Activated naive CD8-positive, alpha-beta T cell treated with anti-CD3 and anti-CD28 coated beads, Interleukin-2, amount 10 ng/mL, durations not matched to agents 7 days and 5 days (primary cell): ENCODE measurements at regions not wholly inside any gene's neighbourhood (a gene's known extent, or its start where the extent isn't known, plus 50 kb on each side); places are given as distances from the start of the nearest gene placed in this dataset.

ENCODE experiments used
- ATAC-seq: fragments of 150-1000 bp; cut with Tn5 transposase; one replicate; pipeline ENCODE4 v1.10.0; 2021; ENCODE audit warnings: low read depth, moderate library complexity
- POLR2A ChIA-PET: fragments of 350-600 bp; sonication (Branson Sonifier 250); formaldehyde crosslinking; loops from one replicate; lab custom pipeline; 2021; ENCODE audit warnings: antibody characterized with exemption; lab: Charles Lee
- DNase-seq: peaks from one replicate; pipeline ENCODE4 v3.0.0; 2021
- H3K27ac Mint-ChIP-seq: one replicate; pipeline ENCODE4 v1.8.0; 2022; ENCODE audit warnings: mild to moderate bottlenecking, mixed read lengths
- H3K27me3 Mint-ChIP-seq: one replicate; pipeline ENCODE4 v1.8.0; 2022; ENCODE audit warnings: mild to moderate bottlenecking, moderate library complexity, mixed read lengths
- H3K36me3 Mint-ChIP-seq: one replicate; pipeline ENCODE4 v1.8.0; 2021; ENCODE audit warnings: mild to moderate bottlenecking, mixed read lengths
- H3K4me1 Mint-ChIP-seq: one replicate; pipeline ENCODE4 v1.8.0; 2021; ENCODE audit warnings: mixed read lengths
- H3K4me3 Mint-ChIP-seq: one replicate; pipeline ENCODE4 v1.8.0; 2022; ENCODE audit warnings: mild to moderate bottlenecking, moderate library complexity, mixed read lengths
- H3K9me3 Mint-ChIP-seq: one replicate; pipeline ENCODE4 v1.8.0; 2021; ENCODE audit warnings: mixed read lengths

DNA sequence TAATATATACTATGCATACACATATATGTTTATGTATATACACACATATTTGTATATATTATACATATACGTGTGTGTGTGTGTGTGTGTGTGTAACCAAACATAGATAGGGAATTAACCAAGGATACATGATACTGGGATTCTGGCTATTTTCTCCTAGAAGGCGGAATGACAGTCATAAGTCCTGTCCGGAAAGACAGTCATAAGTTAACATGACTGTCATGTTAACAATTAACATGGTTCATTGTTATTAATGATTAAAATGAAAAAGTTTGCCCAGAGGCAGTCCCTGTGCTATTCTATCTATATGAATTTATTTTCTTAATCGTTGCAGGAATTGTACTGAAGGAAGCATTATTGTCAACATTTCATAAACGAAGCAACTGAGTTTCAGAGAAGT, 450.7 kb upstream of the NXPH2 start:
- Mint-ChIP-seq H3K36me3 (no peaks in the 10 kb centered on the region), H3K27me3 (no peaks in the 10 kb centered on the region), H3K4me1 (no peaks in the 10 kb centered on the region), H3K4me3 (no peak overlapping the region), H3K27ac (no peak overlapping the region), H3K9me3 (no peaks in the 10 kb centered on the region)
- no peak for ATAC-seq
- POLR2A ChIA-PET: no interaction called here
- DNase-seq: no peak

DNA sequence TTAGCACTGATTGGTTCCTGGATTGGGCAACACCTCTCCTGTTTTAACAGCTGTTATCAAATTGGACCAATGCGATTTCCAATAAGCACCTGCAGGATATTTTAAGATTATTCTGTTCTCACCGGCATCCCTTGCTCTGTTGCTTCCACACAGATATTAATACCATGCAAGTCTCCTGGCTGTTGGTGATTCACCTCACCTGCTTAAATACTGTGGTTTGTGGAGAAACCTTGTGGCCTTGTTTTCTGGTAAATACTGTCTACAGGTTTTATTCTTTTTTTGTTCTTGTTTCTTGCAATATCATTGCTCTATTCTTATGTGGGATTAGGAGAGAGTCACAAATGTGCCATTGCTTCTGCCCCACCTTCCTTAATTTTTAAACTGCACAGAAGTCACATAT, 448.1 kb upstream of the NXPH2 start:
- POLR2A ChIA-PET: no interaction called here
- ATAC-seq (no peak), DNase-seq (no peak)
- Mint-ChIP-seq H3K27ac (no peak overlapping the region), H3K36me3 (no peaks in the 10 kb centered on the region), H3K4me1 (no peaks in the 10 kb centered on the region), H3K27me3 (no peaks in the 10 kb centered on the region), H3K9me3 (no peaks in the 10 kb centered on the region), H3K4me3 (no peak overlapping the region)

DNA sequence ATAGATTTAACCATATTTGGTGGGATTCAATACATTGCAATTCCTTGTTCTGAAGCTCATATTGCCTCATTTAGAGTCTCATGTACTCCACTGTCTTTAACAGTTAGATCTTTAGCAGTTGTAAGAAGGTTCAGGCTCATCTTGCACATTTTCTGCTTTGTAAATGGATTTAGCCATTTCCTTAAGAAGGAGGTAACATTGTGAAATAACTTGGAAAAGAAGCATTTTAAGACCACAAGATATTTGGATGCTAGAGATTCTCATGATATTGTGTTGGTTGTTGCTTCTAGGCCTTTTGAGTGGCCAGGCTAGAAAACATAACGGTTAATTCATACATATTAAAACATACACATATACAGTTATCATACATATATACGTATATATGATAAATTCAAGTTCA, 445.8 kb upstream of the NXPH2 start:
- ATAC-seq: no peak
- Mint-ChIP-seq H3K9me3 (no peaks in the 10 kb centered on the region), H3K36me3 (no peaks in the 10 kb centered on the region), H3K27me3 (no peaks in the 10 kb centered on the region), H3K4me1 (no peaks in the 10 kb centered on the region), H3K27ac (no peak overlapping the region), H3K4me3 (no peak overlapping the region)
- POLR2A ChIA-PET: no interaction called here
- DNase-seq: no peak

DNA sequence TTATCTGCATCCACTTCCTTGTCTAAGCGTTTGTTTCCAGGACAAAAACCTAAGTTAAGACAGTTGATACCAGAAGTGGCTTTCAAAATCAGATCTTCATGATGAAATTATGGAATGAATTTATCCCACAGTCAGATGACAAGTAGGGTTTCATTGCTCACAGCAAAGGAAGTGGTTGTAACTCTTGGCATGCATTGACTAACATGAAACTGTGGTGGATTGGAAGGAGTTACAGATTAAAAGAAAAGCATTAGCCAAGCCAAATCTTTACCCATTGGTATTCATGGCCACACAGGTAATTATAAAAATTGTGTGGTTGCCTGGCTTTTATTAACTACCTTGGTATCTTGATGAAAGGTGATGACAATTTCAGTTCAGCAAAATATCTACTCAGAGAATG, 438.0 kb upstream of the NXPH2 start:
- Mint-ChIP-seq H3K9me3 (peaks cover 10% of the 10 kb centered on the region), H3K4me3 (no peak overlapping the region), H3K27me3 (no peaks in the 10 kb centered on the region), H3K4me1 (no peaks in the 10 kb centered on the region), H3K36me3 (no peaks in the 10 kb centered on the region), H3K27ac (no peak overlapping the region)
- DNase-seq (no peak), ATAC-seq (no peak)
- POLR2A ChIA-PET: no interaction called here

DNA sequence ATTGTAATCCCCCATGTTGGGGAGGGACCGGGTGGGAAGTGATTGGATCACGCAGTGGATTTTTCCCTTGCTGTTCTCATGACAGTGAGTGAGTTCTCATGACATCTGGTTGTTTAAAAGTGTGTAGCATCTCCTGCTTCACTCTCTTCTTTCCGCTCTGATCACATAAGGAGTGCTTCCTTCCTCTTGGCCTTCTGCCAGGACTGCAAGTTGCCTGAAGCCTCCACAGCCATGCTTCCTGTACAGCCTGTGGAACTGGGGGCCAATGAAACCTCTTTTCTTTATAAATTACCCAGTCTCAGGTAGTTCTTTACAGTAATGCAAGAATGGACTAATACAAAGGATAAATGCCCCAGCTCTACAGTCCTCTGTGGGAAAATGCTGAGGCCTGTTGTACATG, 437.5 kb upstream of the NXPH2 start:
- no peaks in the 10 kb centered on the region for H3K36me3 Mint-ChIP-seq
- H3K4me1 Mint-ChIP-seq: no peaks in the 10 kb centered on the region
- no peaks in the 10 kb centered on the region for H3K27me3 Mint-ChIP-seq
- no peak for DNase-seq
- H3K27ac Mint-ChIP-seq: no peak overlapping the region
- POLR2A ChIA-PET: no interaction called here
- no peak for ATAC-seq
- peaks cover 10% of the 10 kb centered on the region for H3K9me3 Mint-ChIP-seq
- H3K4me3 Mint-ChIP-seq: no peak overlapping the region

DNA sequence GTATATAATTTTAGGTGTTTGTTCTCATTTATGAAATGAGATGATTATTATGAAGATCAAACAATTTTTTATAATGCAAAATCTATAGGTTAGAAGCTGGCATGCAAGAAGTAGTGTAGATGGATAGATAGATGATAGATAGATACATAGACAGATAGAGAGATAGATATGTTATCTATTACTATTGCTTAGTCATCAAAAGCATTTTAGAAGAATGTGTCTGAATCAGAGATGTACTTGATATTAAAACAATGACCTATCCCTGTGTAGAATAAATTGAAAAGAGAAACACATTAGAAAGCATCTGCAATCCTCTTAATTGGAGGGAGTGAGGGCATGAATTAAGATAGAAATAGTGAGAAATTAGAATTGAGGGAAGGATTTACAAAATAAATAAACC, 436.2 kb upstream of the NXPH2 start:
- DNase-seq (no peak), ATAC-seq (no peak)
- H3K27ac Mint-ChIP-seq: no peak overlapping the region
- H3K4me3 Mint-ChIP-seq: no peak overlapping the region
- no peaks in the 10 kb centered on the region for H3K27me3 Mint-ChIP-seq
- peaks cover 13% of the 10 kb centered on the region for H3K9me3 Mint-ChIP-seq
- no peaks in the 10 kb centered on the region for H3K4me1 Mint-ChIP-seq
- no peaks in the 10 kb centered on the region for H3K36me3 Mint-ChIP-seq
- POLR2A ChIA-PET: no interaction called here

DNA sequence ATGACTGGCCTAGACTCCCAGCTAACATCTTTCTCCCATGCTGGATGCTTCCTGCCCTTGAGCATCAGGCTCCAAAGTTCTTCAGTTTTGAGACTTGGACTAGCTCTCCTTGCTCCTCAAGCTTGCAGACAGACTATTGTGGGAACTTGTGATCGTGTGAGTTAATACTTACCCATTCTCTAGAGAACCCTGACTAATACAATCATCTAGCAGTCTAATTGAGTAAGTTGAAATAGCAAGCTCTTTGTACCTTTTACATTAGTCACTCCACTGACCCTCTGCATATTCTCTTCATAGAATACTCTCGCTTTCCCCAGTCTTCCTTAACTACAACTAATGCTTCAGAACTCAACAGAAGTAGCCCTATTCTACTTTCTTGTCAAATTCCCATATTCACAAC, 434.6 kb upstream of the NXPH2 start:
- no peaks in the 10 kb centered on the region for H3K27me3 Mint-ChIP-seq
- H3K27ac Mint-ChIP-seq: no peak overlapping the region
- H3K36me3 Mint-ChIP-seq: no peaks in the 10 kb centered on the region
- DNase-seq: no peak
- H3K4me1 Mint-ChIP-seq: no peaks in the 10 kb centered on the region
- no peak overlapping the region for H3K4me3 Mint-ChIP-seq
- POLR2A ChIA-PET: no interaction called here
- ATAC-seq: no peak
- peaks cover 13% of the 10 kb centered on the region for H3K9me3 Mint-ChIP-seq

DNA sequence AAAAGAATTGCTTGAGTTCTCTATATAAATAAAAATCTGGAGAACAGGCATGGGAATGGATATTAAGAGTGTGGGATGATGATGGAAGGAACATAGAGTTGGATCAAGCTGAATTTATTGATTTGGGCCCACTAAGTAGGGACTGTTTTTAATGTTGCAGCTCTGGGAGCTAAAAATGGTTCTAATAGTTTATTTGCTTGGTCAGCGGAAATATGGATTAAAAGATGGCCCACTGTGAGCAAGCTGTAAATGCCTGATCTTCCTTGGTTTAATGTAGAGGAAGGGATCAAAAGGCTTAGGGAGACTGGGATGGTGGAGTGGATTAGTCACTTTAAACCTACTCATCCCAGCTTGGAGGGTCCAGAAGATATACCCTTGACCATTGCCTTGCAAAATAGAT, 429.4 kb upstream of the NXPH2 start:
- no peaks in the 10 kb centered on the region for H3K36me3 Mint-ChIP-seq
- POLR2A ChIA-PET: no interaction called here
- H3K27ac Mint-ChIP-seq: no peak overlapping the region
- no peak for ATAC-seq
- no peak overlapping the region for H3K4me3 Mint-ChIP-seq
- H3K9me3 Mint-ChIP-seq: peaks cover 8% of the 10 kb centered on the region
- DNase-seq: no peak
- no peaks in the 10 kb centered on the region for H3K27me3 Mint-ChIP-seq
- no peaks in the 10 kb centered on the region for H3K4me1 Mint-ChIP-seq

DNA sequence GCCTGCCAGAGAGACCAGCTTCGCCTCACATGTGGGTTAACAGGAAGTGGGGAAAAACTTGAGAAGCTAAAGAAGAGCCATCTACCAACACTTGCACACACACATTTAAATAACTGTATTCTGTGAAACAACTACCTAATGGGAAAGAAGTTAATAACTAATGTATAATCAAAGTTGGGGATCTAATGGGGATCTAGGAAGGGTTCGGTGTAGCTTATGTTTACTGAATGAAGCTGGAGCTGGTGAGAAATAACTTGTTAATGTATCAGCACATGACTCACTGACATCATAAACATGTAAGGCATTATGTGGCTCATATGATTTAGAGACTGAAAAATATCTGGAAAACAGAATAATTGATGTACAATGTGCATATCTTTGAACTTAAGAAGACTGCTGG, 421.3 kb upstream of the NXPH2 start:
- H3K27me3 Mint-ChIP-seq: no peaks in the 10 kb centered on the region
- H3K27ac Mint-ChIP-seq: no peak overlapping the region
- no peaks in the 10 kb centered on the region for H3K36me3 Mint-ChIP-seq
- no peak overlapping the region for H3K4me3 Mint-ChIP-seq
- DNase-seq: no peak
- H3K4me1 Mint-ChIP-seq: no peaks in the 10 kb centered on the region
- POLR2A ChIA-PET: no interaction called here
- no peaks in the 10 kb centered on the region for H3K9me3 Mint-ChIP-seq
- ATAC-seq: no peak

DNA sequence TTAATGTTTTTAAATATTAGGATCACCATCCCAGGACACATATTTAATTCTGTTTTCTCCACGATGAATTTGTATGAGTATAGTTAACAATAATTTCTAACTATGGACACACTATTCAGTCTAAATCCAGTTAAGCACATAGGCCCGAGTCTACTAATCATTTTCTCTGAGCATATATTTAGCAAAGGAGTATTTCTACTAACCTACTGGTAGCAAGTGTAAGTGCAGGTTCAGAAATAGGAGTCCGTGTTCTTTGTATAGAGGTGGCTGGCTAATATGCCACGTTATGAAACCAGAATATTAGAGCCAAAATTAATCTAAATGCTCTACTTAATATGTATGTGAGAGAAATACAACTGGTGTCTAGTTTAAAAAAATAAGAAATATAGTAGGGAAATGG, 416.6 kb upstream of the NXPH2 start:
- Mint-ChIP-seq H3K27me3 (no peaks in the 10 kb centered on the region), H3K9me3 (no peaks in the 10 kb centered on the region), H3K36me3 (no peaks in the 10 kb centered on the region), H3K27ac (no peak overlapping the region), H3K4me3 (no peak overlapping the region), H3K4me1 (no peaks in the 10 kb centered on the region)
- POLR2A ChIA-PET: no interaction called here
- DNase-seq: no peak
- ATAC-seq: no peak

DNA sequence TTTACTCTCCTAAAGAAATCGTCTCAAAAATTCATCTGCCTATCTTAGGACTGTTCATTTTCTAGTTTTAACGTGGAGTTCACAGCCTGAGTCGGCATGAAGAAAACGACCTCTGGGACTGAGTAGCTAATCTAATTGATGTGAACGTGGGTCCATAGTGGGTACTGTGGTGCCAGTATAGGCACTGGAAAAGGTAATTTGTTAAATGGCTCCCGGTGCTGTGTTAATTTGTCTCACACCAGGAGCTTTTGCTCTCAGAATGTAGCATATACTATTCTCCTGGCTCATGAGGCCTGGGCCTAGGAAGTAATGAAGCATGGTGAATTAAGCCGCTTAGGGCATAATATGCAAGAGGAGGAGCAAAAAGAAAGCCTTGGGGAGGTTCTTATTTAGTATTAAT, 414.4 kb upstream of the NXPH2 start:
- ATAC-seq: no peak
- no peaks in the 10 kb centered on the region for H3K9me3 Mint-ChIP-seq
- DNase-seq: no peak
- no peak overlapping the region for H3K4me3 Mint-ChIP-seq
- no peaks in the 10 kb centered on the region for H3K4me1 Mint-ChIP-seq
- no peak overlapping the region for H3K27ac Mint-ChIP-seq
- no peaks in the 10 kb centered on the region for H3K36me3 Mint-ChIP-seq
- no peaks in the 10 kb centered on the region for H3K27me3 Mint-ChIP-seq
- POLR2A ChIA-PET: no interaction called here

DNA sequence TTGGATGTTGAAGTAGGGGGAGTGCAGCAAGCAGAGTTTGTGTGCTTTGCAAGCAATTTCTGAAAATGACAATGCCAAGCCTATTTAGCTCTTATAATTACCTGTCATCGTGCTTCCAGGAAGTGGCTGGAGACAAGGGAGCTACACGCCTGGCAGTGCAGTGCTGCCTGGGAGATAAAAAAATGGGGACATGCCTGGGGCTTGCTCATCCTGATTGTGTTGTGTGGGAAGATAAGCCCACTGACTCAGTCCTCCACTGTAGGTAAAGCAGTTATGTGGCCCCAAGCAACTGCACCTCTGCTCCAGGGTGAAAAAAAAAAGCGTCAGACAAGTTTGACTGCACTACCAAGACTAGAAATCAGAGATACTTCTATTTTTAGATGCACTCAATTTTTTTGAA, 396.9 kb upstream of the NXPH2 start:
- H3K9me3 Mint-ChIP-seq: peaks cover 2% of the 10 kb centered on the region
- POLR2A ChIA-PET: no interaction called here
- ATAC-seq (no peak), DNase-seq (no peak)
- H3K4me1 Mint-ChIP-seq: no peaks in the 10 kb centered on the region
- no peak overlapping the region for H3K27ac Mint-ChIP-seq
- H3K4me3 Mint-ChIP-seq: no peak overlapping the region
- H3K27me3 Mint-ChIP-seq: no peaks in the 10 kb centered on the region
- no peaks in the 10 kb centered on the region for H3K36me3 Mint-ChIP-seq

DNA sequence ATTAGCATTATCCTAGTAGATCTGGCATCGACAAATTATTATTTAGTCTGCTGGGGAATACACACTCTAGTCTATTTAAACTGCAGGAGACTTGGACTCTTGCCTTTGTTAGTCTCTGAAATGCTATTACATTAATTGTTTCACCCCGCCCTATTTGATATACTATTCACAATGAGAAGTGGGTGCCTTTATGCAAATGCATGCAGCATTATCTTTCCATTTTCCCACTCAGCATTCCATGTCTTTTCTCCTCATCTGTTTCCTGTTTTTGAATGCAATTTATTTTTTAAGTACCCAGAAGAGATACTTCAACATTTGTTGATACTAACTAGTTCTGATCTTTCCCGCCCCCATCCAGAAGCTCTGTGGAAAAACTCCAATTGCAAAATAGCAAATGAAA, 395.3 kb upstream of the NXPH2 start:
- H3K27ac Mint-ChIP-seq: no peak overlapping the region
- no peaks in the 10 kb centered on the region for H3K36me3 Mint-ChIP-seq
- POLR2A ChIA-PET: no interaction called here
- H3K27me3 Mint-ChIP-seq: no peaks in the 10 kb centered on the region
- no peak overlapping the region for H3K4me3 Mint-ChIP-seq
- H3K9me3 Mint-ChIP-seq: peaks cover 2% of the 10 kb centered on the region
- ATAC-seq (no peak), DNase-seq (no peak)
- H3K4me1 Mint-ChIP-seq: no peaks in the 10 kb centered on the region

DNA sequence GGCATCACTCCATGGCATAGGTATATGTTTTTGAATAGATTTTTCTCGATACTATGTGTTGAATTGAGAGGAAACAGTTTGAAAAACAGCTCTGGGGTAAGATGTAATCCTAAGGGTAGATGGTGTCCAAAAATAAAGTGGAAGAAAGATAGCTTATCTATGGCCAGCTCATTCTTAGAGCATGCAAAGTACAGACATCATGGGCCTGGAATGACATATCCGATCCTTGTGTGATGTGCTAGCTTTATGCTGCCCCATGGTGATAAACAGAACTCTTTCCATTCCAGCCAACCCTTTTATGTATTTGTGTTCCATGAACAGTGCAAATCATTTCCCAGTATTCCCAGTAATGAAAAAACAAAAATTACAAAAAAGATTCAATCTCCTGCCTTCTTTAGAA, 390.2 kb upstream of the NXPH2 start:
- Mint-ChIP-seq H3K4me3 (no peak overlapping the region), H3K27me3 (no peaks in the 10 kb centered on the region), H3K4me1 (no peaks in the 10 kb centered on the region), H3K9me3 (peaks cover 3% of the 10 kb centered on the region), H3K27ac (no peak overlapping the region), H3K36me3 (no peaks in the 10 kb centered on the region)
- no peak for ATAC-seq
- POLR2A ChIA-PET: no interaction called here
- DNase-seq: no peak

DNA sequence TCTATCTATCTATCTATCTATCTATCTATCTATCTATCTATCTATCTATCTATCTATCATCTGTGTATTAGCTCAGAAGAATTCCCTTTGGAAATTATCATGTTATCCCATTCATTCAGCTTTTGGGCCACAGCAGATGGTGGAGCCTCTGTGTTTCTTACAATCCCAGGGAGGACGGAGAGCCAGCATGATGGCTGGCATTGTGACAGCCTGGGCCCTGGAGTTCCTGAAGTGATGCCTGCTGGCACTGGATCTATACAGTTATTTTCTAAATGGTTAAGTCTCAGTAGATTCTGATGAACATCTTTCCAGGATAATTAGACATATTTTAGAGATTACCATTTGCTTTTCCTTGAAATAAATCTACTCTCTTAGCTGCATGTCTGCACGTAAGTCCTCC, 385.4 kb upstream of the NXPH2 start:
- POLR2A ChIA-PET: no interaction called here
- Mint-ChIP-seq H3K27ac (no peak overlapping the region), H3K4me1 (no peaks in the 10 kb centered on the region), H3K36me3 (no peaks in the 10 kb centered on the region), H3K4me3 (no peak overlapping the region), H3K27me3 (no peaks in the 10 kb centered on the region), H3K9me3 (peaks cover 1% of the 10 kb centered on the region)
- ATAC-seq: no peak
- DNase-seq: no peak
